ENCODE measurements at regions not wholly inside any gene's neighbourhood (a gene's known extent, or its start where the extent isn't known, plus 50 kb on each side); places are given as distances from the start of the nearest gene placed in this dataset.

- DNase-seq (ENCODE audit: low read depth), result no peak
Observed at GRCh38 chr20:40319056-40319455, 370.0 kb downstream of the MAFB start.

DNA sequence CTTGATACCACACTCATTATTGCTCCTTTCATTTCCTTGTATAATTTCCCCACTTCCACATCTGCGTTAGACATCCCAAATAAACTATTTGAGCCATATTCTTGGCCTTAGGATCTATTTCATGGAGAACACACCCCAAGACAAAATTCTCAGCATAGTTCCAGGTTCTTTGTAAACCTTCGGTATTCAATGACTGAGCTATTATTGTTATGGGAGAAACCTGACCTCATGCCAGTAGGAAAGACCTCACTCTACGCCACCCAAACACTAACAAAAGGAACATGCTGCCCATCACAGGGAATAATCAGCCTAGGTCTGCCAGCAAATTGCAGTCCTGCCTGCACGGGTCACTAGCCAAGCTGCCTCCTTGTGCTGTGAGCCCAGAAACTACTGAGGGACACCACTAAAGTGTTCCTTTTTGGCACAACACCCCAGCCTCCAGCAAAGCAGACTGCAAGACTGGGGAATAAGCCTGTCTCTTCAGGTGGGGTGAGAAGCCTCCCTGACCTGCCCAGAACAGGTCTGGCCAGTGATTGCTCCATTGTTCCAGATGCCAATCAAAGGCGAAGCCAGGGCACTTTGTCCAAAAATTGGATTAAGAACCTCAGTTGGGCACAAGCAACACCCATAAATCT lies 371.8 kb downstream of the MAFB start:
- DNase-seq (ENCODE audit: low read depth), result no peak

- no peak for DNase-seq (ENCODE audit: low read depth)
Observed at GRCh38 chr20:40314278-40314677, 374.8 kb downstream of the MAFB start.

DNA sequence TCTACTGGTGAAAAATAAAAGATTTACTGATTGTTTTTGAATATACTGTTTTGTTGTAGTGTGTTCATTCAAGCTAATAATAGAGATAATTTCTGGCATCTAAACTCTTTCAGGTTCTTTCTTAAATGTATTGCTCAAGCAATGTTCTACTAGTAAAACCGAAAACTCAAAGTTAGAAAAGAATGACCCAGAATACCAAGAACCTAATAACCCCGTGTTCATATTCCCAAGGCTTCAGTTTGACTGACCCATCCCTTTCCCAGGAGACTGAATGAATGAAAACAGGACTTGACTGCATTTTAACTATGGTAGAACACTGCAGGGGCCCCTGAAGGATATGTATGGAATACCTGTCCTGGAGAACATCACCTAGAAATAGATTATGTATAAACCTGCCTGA lies 375.3 kb downstream of the MAFB start:
- no peak for DNase-seq (ENCODE audit: low read depth)

- DNase-seq (ENCODE audit: low read depth), result no peak
Observed at GRCh38 chr20:40309731-40310130, 379.3 kb downstream of the MAFB start.

DNA sequence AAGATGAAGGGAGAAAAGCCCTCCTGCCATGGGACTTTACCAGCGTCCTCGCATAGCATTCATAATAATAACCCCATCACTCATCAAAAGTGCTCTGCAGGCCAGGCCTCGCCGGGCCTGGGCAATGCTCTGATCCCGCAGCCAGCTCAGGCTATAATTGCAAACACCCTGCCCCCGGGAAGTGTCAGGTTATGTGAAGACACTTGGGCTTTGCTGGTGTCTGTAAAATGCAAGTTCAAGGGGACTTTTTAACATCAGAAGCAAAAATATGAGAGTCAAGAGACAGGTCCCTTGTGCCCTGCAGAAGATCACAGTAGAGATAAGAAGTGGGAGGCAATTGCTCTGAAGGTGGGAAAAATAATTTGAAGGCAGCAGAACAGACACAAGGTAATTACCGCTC lies 381.0 kb downstream of the MAFB start:
- DNase-seq (ENCODE audit: low read depth), result no peak

GRCh38 chr20:40307268-40307667 lies 381.8 kb downstream of the MAFB start:
- DNase-seq (ENCODE audit: low read depth), result no peak

DNA sequence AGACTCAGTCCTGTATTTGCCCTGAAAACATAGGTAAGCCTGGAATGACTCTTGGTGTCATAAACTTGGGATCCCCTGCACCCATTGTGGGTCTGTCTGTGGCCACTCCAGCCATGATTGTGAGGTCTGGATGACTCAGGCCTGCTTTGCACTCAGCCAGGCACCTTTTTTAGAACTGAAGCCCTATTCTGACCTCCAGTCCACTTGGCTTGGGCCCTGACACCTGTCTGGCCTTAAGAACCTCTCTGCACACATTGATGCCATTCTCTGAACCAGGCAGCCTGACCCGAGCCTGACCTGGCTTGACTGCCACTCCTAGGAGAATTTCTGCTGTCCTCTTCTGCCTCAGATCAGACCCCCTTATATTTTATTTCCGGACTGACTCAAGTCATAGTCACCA lies 383.7 kb downstream of the MAFB start:
- DNase-seq (ENCODE audit: low read depth), result no peak

GRCh38 chr20:40304119-40304613 lies 384.9 kb downstream of the MAFB start:
- DNase-seq (ENCODE audit: low read depth), result no peak

- no peak for DNase-seq (ENCODE audit: low read depth)
Observed at GRCh38 chr20:40294747-40295146, 394.3 kb downstream of the MAFB start.

- DNase-seq (ENCODE audit: low read depth), result no peak
Observed at GRCh38 chr20:40294175-40294574, 394.9 kb downstream of the MAFB start.

DNA sequence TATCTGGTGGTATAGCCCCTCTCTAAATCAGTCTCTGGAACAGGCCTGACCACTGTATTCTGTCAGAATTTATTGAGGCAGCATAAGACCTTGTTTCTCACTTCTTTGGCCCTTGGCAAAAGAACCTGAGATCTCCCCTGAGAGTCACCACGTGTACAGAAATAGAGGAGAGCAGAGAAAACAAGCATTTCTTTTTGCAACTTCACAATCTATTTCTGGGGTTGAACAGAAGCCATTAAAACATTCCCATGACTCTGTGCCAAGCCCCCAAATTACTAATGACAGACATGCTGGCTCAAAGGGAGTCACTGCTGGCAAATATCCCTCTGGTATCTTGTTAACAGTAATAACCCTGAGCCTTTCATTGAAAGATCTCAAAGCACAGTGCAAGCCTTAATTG lies 395.3 kb downstream of the MAFB start:
- no peak for DNase-seq (ENCODE audit: low read depth)

DNA sequence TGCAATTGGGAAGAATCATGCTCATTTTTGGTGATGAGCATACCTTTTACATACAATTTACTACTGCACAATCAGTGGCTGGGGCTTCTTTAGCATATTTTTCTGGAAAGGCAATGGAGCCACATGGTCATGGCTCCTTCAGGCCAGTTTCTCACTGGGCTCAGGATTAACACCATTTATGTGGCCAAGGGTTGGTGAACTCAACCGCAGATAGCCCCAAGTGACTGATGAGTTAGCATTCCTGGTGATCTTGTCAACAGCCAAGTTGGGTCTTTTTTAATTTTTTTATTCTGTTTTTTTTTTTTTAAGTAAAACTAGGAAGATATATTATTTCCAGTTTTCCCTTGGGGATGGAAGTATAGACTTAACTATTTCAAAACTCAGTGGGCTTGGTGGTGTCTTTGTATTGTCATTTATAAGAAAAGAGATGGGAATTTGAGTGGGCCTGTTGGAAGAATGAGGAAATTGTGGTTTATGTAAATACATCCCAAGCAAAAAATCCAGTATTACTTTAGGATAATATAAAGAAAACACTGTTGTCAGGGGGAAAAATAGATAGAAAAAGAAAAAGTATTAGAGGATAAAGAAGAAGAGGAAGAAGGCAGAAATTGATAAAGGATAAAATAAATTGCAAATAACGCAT lies 397.4 kb downstream of the MAFB start:
- DNase-seq (ENCODE audit: low read depth), result no peak

- DNase-seq (ENCODE audit: low read depth), result no peak
Observed at GRCh38 chr20:40287683-40288082, 401.4 kb downstream of the MAFB start.

DNA sequence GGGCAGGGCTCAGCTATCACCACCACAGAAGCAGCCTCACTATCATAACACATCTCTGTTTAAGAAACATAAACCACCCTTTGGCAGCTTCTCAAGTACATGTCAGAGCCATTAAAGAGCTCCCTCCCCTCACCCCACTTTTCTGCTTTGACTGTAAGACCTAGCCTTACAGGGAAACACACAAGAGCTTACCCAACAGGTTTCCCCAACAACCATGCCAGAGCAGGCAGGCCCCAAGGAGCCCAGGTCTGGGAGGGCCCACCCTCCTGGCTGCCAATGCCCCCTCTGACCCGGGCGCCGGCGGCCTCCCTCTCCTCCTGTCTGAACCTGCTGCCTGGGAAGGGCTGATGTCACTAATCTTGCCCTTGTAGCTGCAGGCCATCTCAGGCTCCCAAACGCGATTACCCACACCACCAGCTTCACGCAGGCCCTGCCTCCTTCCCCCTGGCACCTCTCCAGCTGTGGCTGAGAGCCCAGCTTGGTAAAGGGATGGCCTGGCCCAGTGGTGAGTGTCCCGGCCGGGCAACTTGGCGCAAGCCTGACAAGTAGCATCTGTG lies 402.0 kb downstream of the MAFB start:
- no peak for DNase-seq (ENCODE audit: low read depth)

GRCh38 chr20:40284611-40285010 lies 404.4 kb downstream of the MAFB start:
- no peak for DNase-seq (ENCODE audit: low read depth)

GRCh38 chr20:40283689-40284088 lies 405.3 kb downstream of the MAFB start:
- no peak for DNase-seq (ENCODE audit: low read depth)

- DNase-seq (ENCODE audit: low read depth), result no peak
Observed at GRCh38 chr20:40282941-40283340, 406.1 kb downstream of the MAFB start.

DNA sequence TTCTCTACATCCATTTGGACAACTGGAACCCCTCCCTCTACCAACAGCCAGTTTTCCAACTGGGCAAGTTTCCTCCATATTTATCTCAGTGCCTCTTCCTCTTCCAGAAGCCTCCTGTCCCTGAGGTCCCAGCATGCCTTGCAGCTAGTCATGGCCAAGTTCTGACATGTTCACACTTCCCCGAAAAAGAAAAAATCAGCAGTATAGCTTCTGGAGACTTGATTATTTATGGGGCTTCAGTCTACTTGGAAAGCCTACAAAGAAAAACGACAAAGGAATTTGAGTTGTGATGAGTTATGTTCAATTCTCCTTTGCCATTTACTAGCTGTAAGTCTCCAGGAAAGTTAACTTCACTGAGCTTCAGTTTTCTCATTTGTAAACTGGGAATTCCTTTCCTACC lies 406.5 kb downstream of the MAFB start:
- DNase-seq (ENCODE audit: low read depth), result no peak

DNA sequence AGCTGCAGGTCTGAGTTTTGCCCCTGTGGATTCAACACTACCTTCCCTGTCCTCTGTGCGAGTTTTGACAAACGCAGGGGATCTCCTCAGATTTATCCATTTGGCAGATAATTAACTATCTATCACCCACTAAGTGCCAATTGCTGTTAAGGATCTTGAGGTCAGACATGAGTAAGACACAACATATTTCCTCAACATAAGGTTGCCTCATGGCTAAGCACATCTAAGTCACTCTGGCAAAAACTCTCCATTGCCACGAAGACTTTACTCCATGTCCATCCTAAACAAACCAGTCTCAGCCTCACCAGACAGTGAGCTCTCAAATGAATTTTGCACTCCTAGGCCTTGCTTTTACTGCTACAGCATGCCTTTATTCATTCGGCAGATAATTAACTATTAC lies 408.4 kb downstream of the MAFB start:
- no peak for DNase-seq (ENCODE audit: low read depth)

DNA sequence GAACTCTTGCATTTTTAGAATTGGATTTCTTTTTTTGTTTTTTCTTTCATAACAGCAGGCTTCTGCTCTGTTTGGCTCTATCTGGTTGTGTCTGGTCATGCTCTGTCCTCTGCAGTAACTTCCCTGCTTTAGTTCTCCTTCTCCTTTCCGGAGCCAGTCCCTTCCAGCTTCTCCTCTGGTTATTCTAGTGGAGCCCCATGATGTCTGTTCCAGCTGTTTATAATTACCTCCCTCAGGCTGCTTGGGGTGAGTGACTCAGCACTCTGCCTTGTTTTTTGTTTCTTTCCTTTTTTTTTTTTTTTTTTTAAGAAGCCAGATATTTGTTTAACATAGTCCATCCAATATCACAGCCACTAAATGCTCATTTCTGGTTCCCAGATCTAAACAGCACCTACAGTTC lies 409.6 kb downstream of the MAFB start:
- peak; percentile 86 for DNase-seq (ENCODE audit: low read depth)

DNA sequence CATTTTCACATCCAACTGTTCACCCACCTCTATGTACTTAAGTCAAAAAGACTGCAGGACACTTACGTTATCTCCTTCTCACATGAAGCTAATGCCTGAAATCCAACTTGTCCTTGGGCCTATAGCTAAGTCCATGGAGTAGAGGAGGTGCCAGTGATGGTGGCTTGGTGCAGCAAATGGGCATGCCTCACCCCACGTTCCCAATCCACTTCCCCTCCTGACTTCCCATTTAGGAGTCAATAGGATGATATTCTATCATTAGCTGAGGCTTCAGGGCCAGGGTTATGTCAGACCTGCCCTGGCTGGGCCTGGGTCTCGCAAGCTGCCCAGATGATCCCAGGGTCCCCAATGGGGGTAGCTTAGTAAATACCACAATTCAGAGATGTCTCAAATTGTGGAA lies 410.4 kb downstream of the MAFB start:
- no peak for DNase-seq (ENCODE audit: low read depth)

- DNase-seq (ENCODE audit: low read depth), result no peak
Observed at GRCh38 chr20:40276301-40276700, 412.7 kb downstream of the MAFB start.

GRCh38 chr20:40275738-40276137 lies 413.3 kb downstream of the MAFB start:
- DNase-seq (ENCODE audit: low read depth), result no peak

Measured in fibroblast of the conjunctiva (primary cell).